GM12892 (cell line): ENCODE measurements at regions not wholly inside any gene's neighbourhood (a gene's known extent, or its start where the extent isn't known, plus 50 kb on each side); places are given as distances from the start of the nearest gene placed in this dataset.

Source experiments
- POLR2A ChIP-seq: IDR thresholded peaks from 2 replicates; pipeline ENCODE4 v1.6.1; 2011; ENCODE audit warnings: low read depth, low read length, control low read depth
- TAF1 ChIP-seq: IDR thresholded peaks from 2 replicates; pipeline ENCODE4 v1.6.1; 2011; ENCODE audit warnings: low read depth, mild to moderate bottlenecking, control low read depth, low read length, borderline replicate concordance

DNA sequence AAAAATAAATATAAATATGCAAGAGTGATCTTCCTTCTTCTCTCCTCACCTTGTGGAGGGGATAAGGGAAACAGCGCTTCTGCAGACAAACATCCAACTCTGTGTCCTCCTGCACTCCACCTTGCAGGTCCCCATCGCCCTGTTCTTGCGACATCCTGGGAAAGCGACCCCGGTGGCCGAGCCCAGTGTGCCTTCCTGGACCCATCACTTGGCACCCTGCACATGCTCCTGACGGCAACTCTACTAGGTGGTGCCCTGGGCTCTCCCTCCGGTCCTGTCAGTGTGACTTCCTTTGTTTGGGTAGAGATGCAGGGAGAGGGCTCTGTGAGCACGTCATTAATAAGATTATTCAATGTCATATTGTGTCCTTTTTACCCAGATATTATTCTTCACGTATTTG lies 266.0 kb upstream of the ADAMTS16 start:
- TF ChIP-seq POLR2A: no peak
- no peak for TF ChIP-seq TAF1
